DMS 273 (cell line): ENCODE measurements at regions not wholly inside any gene's neighbourhood (a gene's known extent, or its start where the extent isn't known, plus 50 kb on each side); places are given as distances from the start of the nearest gene placed in this dataset.

Source experiments
- DNase-seq: peaks from one replicate; lab custom pipeline; 2025; ENCODE audit not compliant: unreplicated experiment; lab: John Stamatoyannopoulos, UW

DNA sequence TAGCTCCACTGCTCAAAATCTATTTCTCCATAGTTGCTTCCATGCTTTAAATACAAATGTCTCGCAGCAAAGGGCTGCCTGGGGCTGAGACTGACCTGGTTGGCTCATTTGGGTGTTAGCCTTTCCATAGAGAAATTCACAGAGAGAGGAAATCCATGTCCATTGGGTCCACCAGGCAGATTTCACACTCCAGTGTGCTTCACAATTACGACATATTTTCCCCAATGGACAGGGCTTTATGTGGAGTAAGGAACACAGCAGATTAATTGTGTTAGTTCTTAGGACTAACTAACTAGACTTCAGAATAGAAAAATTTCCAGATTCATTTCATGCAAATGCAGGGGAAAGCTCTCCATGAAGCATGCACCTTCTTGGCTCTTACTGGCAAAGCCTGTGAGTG, 180.7 kb downstream of the FBXO15 start:
- DNase-seq, result no peak

DNA sequence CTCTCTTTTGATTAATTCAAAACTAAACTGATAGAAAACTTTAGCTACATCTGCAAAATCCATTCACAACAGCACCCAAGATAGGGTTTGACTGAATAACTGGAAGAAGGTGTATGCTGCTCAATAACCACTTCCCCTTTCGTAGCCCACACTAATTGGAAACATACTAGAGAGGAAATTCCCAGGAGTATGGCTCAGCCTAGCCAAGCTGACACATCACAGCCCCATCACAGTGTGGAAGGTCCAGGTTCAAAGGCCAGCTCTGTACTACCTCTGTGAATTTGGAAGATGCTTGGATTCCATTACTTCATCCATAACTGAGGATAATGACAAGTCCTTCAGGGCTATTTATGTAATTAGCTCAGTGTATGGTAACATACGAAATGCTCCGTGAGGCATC, 185.4 kb downstream of the FBXO15 start:
- no peak for DNase-seq

DNA sequence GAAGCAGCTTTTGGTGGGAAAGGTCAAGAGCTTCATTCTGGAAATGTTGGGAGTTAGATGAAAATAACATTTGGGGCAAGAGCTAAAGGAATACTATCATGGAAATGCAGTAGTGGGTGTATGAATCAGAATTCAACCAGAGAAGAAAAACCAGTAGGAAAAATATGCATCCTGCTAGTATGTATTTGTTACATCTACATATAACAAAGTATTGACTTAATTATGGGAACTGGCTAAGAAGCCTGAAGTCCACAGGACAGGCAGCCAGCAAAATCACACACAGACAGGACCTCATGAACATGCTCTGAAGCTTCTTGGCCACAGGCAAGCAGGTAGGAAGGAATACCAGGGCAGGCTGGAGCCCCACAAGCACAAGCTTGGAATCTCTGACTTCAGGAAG, 185.8 kb downstream of the FBXO15 start:
- DNase-seq, result no peak

DNA sequence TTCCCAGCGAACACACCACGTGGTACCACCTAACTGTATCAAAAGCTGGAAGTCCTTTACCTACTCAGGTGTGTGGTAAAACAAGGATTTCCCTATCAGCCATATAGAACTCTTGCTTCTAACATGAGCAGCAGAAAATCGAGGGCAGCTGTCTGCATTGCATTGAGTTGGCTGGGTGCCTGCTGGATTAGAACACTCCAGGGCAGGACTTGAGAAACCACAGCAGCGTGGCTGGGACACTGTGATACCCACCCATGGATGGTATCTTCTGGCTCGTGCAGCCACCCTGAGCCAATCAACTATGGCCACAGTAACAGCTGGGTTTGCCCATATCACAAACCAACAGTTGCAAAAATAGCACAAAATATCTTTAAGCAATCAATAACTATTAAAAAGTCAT, 188.3 kb downstream of the FBXO15 start:
- no peak for DNase-seq

DNA sequence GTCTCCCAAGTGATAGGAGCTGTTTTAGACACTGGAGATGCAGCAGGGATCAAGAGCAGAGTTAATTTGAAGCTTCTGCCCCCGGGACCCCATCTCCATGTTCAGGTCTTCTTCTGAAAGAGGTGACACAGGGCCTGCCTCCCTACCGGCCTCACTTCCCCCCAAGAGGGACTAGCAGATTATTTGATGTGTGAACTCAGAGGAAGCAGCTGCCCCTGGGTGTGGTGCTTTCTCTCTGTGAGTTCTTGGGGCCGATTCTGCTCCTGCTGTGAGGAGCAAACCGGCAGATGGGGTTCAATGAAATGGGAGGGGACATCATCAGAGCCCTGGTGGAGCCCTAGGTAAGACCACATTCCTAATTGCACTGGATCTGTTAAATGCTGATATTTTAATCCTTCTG, 193.4 kb downstream of the FBXO15 start:
- DNase-seq, result no peak

DNA sequence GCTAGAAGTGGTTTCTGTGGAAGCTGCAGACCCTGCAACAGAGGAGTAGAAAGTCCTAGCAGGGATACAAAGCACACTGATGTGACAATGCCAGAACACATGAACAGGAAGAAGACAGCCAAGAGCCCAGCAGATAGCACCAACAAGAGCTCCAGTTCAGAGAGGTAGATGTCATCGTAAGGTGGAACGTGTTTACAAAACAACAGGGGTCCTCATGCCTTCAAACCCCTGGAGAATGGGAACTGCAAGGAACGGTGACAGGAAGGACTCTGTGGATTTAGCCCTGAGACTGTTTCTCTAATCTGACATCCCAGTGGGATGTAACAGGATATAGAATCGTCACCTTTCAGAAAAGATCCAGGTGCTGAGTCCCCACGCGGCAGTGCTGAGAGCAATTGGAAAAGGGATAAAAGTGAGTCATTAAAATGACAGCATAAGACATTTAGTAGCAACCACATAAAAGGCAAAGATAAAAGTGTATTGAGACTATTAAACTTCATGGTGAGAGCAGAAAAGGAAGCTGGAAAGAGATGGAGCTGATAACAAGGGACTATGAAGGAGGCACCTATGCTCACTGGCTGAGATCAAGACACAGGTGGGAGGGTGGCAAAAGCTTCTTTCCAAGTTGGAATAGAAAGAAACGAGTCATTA, 195.2 kb downstream of the FBXO15 start:
- DNase-seq, result no peak

DNA sequence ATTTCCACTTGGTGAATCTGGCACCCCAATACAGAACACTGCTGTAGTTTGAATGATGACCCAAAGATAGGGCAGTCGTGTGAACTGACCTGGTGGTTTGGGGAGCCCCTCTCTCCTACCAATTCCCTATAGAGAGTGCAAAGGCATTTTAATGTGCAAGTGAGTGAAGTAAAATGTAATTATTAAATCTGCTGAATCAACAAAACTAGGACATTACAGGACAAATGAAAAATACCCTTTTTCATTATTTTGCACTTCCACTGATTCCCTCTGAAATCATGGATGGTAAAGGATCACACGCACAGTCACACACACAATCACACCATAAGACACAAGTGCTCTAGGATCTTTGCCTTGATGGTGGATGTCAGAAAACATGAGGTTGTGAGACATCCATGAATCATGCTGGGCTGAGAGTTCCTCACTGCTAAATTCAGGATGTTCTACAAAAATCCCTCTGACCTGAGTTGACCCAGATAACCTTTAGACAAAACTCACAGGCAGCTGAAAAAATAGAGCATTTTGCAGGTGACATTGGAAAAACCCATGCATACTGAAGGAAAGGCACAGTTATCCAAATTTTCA, 197.4 kb downstream of the FBXO15 start:
- DNase-seq, result no peak

DNA sequence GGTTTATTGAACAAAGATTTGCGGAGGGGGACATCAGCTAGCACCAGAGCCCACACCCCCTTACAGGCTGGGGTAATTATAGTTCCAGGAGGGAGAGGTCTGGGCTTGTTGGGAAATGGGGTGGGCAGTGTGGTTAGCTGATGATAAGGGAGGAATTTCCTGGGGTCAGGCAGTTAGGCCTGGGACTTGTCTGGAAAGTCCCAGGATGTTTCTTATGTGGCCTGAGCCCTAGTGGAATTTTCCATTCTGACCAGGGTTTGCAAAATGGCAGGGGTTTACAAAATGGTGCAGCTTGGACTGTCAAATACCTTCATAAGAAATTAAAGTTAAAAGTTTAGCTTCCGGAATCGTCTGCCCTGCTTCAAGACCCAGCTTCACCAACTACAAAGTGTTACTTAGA, 199.1 kb downstream of the FBXO15 start:
- no peak for DNase-seq

DNA sequence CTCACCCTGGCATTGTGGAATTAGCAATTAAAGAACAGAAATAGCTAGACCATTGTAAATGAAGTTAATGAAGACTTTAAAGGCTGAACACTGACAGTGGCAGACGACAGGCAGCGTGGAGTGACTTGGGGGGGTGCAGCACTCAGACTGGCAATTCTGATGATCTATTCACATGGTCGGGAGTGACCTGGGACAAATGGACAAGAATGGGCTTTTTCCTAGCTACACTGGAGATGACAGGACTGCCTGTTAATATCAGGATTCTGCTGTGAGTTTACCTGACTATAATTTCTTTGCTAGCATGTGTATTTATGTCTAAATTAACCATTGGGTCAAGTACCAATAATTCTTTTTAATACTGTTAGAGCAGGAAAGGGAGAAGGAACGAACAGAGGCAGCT, 199.6 kb downstream of the FBXO15 start:
- no peak for DNase-seq

DNA sequence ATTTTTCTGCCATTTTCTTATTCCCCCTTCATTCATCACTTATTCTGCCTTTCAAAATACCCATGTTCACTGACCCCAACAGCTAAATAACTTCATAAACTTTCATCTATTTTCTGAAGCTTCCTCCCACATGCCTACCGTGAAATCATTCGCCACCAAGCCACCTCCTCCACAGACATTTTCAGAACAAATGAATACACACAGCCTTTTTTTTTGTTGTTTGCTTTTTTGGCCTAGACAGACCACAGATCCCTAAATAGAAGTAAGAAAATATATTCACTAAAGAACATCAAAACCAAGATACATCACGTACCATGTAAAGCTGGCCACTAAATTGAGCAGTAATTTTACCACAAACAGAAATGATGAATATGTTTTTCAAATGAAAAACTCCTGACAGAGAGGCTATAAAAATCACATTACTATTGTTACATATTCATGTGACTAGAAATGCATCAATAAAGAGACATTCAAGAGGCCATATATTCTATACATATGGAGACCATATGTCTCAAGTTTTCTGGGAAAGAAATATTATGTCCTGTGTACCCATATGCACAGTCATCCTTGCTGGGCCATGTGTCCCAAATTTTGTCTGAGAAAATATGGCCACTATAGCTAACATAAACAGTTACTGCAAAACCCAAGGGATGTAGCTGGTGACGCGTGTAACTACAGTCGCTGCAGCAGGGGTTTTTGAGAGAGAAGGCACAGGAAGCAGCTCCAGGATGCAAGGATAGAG, 200.3 kb downstream of the FBXO15 start:
- DNase-seq, result no peak

DNA sequence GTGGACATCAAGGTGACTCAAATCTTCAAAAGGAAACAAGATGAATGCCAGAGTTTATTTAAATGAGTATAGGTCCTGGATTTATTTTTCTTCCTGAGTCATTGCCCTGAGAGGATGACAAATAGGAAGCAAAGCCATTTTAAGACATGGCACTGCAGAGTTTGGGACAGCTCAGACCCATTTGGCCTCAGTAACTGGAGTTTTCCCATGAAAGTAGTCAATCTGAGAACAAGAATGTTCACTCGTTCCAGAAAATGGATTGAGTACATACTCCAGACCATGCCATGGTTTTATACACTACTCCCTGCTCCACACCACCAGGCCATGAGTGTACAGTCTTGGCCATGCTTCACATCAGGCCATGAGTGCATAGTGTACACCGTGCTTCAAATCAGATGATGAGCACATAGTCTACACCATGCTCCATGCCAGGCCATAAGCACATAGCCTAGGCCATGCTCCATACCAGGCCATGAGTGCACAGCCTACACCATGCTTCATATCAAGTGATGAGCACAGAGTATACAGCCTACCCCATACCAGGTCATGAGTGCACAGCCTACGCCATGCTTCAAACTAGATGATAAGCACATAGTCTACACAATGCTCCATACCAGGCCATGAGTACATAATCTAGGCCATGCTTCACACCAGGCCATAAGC, 202.4 kb downstream of the FBXO15 start:
- DNase-seq, result no peak

DNA sequence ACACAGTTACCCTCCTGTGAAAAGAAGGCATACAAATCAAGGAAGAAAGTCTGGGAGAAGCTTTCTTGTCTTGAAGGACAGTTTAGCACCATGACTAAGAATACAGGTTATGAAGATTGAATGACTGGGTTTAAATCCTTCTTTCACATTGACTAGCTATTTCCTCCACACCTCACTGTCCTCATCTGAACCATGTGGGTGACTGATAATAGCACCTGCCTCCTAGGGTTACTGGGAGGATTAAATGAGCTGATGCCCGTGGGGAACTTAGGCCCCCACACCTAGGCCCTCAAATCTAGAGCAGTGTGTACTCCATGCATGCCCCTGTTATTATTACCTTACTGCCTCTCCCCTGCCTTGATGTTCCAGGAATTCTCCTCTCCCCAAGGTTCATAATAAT, 202.9 kb downstream of the FBXO15 start:
- no peak for DNase-seq

DNA sequence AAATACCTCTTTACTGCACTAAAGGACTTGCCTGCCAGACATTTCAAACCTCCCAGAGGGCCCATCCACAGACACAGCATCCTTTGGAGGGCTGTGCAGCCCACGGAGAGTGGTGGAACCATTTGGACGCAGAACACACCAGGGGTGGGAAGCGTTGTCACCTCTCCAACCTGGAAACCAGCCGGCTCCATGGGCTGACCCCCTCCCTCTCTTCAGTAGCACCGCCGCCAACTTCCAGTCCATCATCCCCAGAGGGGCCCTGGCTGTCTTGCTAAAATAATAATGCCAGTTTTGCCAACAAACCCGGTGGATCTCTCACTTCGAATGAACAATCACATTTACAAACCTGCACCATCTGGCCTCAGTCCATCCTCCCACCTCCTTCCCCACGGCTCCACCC, 203.9 kb downstream of the FBXO15 start:
- DNase-seq, result no peak

DNA sequence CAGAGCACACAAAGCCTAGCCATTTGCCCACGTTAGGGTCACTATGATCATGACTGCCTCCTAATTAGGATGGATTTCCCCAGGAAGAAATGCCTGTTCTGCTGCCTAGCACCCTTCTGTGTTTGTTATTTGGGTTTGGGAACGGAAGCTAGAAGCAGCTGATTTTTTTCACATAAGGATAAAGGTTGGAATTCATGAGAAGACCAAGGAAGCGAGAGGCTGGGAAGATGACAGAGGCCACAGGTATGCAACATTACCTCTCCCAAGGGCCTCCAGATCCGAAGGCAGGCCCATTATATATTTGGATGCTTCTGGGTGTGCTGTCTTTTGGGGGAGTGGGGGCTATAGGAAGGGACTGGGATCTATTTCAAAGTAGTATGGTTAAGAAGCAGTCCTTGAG, 204.7 kb downstream of the FBXO15 start:
- DNase-seq, result no peak

DNA sequence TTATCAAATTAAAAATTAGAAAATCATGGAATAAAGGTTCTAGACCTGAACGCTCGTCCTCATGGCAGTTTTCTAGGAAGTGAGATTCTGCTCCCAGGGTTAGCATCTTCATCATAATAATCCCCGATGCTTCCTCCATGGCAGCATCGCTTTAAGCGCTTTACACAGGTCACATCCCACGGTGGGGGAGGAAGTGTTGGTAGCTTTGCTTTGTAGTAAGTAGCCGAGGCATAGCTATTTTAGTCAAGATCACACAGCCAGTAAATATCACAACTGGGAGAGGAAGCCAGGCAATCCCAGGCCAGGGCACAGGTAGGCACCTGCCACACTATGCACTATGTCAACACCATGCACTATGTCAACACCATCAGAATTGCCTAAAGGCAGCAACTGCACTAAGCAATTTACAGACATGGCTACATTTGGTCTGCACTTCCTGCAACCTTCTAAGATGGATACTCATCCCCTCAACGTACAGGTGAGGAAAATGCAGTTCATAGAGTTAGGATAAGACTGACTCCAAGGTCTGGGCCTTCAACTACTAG, 205.5 kb downstream of the FBXO15 start:
- no peak for DNase-seq

DNA sequence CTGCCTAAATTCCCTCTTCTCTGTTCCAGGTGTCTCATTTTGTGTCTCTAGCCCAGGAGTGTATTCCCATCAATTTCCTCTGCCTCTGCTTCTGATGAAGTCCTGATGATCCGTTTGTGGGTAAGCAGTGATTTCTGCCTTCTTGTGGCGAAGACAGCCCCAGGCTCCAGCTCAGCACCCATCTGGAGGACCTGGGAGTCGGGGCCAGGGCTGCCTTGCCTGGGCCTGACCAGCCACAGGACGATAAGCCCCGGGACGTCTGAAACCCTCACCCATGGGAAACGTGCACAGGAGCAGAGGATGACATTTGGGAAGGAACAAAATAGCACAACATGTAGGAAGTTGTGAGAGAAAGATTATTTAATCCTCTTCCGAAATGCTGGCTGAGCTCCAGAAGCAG, 206.9 kb downstream of the FBXO15 start:
- no peak for DNase-seq

DNA sequence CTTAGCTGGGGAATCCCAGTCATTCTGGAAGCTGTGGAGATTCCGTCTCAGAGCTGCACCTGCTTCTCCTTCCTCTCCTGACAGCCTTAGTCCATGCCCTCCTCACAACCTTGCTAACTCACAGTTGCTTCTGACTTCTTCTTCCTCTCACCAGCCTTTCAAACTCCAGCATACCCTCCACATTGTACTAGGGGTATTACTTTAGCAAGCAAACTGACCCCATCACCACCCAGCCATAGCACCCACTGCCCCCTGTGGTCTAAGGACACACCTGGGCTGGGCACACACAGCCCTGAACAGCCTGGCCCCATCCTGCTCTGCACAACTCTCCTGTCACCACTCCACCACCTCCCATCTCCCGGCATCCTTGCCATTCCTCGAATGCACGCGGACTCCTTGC, 208.2 kb downstream of the FBXO15 start:
- DNase-seq, result no peak

DNA sequence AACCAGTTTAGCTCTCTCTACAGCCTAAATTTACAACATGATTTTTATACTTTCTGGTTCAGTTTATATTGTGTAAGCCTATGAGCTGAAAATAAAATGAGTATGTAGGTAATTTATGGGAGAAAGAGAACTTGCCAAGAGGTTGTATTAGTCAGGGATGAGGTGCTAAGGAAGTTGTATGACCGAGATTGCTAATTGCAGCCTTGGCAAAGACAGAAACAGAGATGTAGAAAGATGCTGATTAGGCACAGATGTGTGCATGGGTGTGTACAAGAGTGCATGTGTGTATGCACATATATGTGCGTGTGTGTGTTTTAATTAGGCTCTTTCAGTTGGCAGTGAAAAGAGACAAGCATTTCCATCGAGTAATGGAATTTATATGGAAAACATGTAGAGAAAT, 213.9 kb downstream of the FBXO15 start:
- DNase-seq, result no peak

DNA sequence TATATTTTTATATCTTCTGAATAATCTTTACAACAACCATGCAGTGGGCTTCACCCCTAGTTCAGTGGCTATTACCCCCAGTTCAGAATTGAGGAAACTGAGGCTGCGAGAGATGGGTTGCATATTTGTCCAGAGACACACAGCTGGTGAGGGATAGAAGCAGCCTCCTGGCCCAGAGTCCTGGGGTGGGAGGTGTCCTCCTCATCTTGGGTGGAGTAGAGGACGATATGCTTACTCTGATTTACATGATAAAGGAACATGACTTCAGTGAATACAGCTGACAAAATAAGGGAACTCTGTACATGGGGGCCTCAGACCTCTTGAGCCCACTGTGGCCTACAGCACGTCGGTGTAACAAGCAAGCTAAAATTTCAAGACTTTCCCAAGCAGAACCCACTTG, 214.7 kb downstream of the FBXO15 start:
- DNase-seq, result no peak

DNA sequence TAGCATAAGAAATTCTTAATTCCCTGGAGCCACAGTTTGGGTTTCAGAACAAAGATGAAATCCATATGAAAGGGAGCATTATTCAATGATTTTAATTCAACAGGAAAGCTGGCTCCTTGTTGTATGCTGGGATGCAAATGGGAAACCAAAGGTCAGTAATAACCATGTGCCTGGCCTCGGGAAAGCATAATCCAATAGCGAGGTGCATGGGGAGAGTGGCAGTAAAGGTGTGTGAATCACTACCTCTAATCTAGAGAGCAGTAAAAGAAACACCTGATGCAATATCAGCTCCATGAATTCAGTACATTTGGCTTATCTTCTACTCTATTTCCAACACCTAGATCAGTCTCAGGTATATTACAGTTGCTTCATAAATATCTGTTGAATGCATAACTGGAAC, 220.1 kb downstream of the FBXO15 start:
- no peak for DNase-seq

DNA sequence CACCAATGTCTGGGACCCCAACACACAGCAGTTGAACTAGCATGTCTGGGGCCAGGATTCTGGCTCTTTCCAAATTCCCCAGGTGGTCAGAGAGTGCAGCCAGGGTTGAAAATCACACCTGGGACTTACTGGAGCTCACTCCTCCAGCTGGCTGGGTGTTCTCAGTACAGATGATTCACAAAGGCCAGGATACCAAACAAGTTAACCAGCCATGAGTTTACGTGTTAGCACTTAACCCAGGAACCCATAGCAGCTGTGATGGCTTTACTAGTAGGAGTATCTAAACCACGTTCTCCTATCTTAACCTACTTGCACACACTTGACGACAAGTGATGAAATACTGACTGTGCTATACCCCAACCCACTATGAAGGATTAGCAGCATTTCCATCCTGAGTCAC, 222.8 kb downstream of the FBXO15 start:
- no peak for DNase-seq

DNA sequence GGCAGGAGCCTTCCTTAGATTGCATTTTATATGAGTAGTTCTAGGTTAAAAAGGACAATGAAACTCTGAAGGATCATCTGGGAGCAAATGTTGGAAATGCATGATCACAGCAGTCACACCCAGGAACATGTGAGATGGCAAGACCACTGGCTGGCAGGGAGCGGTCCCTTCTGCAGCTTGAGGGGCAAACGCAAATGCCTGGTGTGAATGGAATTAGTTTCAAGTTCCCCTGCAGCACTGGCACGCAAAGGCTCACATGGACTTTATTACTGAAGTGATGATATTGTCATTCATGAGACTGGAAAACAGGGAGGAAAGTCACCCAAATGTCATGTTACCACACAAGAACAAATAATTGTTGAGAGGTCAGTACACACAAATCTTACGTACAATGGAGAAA, 223.3 kb downstream of the FBXO15 start:
- DNase-seq, result no peak
